ENCODE measurements at regions not wholly inside any gene's neighbourhood (a gene's known extent, or its start where the extent isn't known, plus 50 kb on each side); places are given as distances from the start of the nearest gene placed in this dataset.
"Not testable (repeated sequence)": the region's sequence is repeated elsewhere in the genome, so short reads cannot be mapped to it uniquely, and the experiment has no call there.

DNA sequence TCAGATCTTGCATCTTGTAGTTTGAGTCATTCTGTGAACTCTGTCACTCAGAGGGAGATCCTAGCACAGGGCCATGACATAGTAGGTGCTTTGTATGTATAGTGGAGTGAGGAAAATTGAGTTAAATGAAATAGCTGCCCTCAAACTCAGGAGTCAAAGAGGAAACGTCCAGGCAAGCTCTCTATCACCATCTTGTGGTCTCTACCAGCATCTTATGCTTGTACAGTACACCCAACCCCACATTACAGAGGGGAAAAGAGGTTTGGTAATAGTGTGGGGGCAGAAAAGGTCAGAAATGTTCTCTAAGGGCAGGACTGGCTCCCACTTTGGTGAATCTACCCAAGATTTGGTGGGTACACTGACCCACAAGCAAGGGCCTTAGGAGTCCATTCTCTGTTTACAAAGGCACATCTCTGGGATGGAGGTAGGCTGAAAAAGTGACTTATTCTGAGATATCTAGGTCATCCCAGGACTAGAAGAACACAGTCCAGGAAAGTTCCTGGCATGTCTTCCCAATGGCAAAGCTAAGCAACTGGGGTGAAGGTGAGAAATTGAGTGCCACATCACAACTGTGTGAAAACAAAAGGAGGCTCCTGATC, 131.8 kb downstream of the OR13H1 start:
- no peak overlapping the region for H2AFZ ChIP-seq (ENCODE audit: low read length)
- no peaks in the 10 kb centered on the region for H3K9me3 ChIP-seq (ENCODE audit: low read depth, low read length)
- H3K79me2 ChIP-seq (ENCODE audit: insufficient read depth, low read length), result no peaks in the 10 kb centered on the region
- no peak for DNase-seq (ENCODE audit: insufficient read length, low spot score, missing footprints)
- no peaks in the 10 kb centered on the region for H3K4me1 ChIP-seq (ENCODE audit: insufficient read depth, low read length)
- H3K36me3 ChIP-seq (ENCODE audit: insufficient read depth, low read length), result no peaks in the 10 kb centered on the region
- no peak overlapping the region for H3K4me2 ChIP-seq (ENCODE audit: insufficient read depth, low read length)
- no peak overlapping the region for H3K4me3 ChIP-seq (ENCODE audit: insufficient read depth, low read length)
- H3K27ac ChIP-seq (ENCODE audit: low read depth, low read length), result no peak overlapping the region
- H4K20me1 ChIP-seq (ENCODE audit: insufficient read depth, low read length), result no peaks in the 10 kb centered on the region
- TF ChIP-seq, protein P1, sequence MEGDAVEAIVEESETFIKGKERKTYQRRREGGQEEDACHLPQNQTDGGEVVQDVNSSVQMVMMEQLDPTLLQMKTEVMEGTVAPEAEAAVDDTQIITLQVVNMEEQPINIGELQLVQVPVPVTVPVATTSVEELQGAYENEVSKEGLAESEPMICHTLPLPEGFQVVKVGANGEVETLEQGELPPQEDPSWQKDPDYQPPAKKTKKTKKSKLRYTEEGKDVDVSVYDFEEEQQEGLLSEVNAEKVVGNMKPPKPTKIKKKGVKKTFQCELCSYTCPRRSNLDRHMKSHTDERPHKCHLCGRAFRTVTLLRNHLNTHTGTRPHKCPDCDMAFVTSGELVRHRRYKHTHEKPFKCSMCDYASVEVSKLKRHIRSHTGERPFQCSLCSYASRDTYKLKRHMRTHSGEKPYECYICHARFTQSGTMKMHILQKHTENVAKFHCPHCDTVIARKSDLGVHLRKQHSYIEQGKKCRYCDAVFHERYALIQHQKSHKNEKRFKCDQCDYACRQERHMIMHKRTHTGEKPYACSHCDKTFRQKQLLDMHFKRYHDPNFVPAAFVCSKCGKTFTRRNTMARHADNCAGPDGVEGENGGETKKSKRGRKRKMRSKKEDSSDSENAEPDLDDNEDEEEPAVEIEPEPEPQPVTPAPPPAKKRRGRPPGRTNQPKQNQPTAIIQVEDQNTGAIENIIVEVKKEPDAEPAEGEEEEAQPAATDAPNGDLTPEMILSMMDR (IDR thresholded peaks at IDR 0.05; ENCODE audit: extremely low read depth, low read depth, low read length), result peak; percentile 65
- H3K27me3 ChIP-seq (ENCODE audit: insufficient read depth, low read length), result peaks cover 9% of the 10 kb centered on the region

DNA sequence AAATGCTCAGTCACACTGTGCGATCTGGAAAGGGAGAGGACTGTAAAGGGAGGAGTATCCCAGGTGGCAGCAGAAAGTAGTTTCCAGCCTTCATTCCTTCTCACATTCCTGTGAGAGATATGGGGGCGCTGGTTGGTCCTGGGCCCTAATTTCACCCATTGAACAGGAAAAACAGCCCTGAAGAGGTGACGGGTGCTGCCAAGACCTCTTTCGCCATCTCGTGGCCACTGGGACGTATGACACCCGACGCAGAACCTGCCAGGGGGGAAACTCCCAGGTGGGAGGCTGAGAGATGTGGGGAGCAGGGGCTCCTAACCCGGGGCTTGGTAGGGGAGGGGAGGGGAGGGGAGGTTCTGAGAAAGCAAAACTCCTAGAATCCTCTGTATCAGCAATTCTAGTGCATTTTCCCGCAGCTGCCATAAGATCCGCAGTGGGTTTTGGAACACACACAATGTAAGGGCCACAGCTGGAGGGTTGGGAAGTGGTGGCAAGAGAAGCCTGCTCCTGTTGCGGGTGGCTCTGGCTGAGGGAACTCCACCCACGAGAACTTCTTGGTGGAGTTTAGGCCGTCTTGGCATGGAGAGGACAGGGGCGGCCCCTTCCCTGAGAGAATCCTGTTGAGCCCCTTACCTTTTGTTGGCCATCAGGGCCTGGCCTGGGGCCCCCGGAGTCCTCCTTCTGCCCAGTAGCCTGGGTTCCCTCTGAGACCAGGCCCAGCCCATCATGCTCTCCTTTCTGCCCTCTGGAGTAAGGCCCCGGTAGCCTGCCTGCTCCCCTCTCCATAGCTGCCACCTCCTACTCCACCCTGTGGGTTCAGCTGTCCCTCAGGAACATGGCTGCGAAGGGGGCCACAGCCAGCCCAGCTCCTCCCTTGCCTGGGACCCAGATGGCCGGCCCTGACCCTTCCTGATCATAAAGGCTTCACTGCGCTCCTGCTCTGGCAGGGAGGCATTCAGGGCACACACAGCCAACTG, 134.1 kb downstream of the OR13H1 start:
- Histone ChIP-seq H3K4me1 (ENCODE audit: insufficient read depth, low read length) (no peaks in the 10 kb centered on the region), H3K9me3 (ENCODE audit: low read depth, low read length) (no peaks in the 10 kb centered on the region), H2AFZ (ENCODE audit: low read length) (no peak overlapping the region), H3K27me3 (ENCODE audit: insufficient read depth, low read length) (peaks cover 9% of the 10 kb centered on the region), H3K27ac (ENCODE audit: low read depth, low read length) (no peak overlapping the region), H3K4me3 (ENCODE audit: insufficient read depth, low read length) (no peak overlapping the region), H4K20me1 (ENCODE audit: insufficient read depth, low read length) (no peaks in the 10 kb centered on the region), H3K79me2 (ENCODE audit: insufficient read depth, low read length) (no peaks in the 10 kb centered on the region), H3K4me2 (ENCODE audit: insufficient read depth, low read length) (no peak overlapping the region), H3K36me3 (ENCODE audit: insufficient read depth, low read length) (no peaks in the 10 kb centered on the region)
- TF ChIP-seq, protein P1 (IDR thresholded peaks at IDR 0.05; ENCODE audit: extremely low read depth, low read depth, low read length), result peak; percentile 62
- DNase-seq (ENCODE audit: insufficient read length, low spot score, missing footprints), result no peak

DNA sequence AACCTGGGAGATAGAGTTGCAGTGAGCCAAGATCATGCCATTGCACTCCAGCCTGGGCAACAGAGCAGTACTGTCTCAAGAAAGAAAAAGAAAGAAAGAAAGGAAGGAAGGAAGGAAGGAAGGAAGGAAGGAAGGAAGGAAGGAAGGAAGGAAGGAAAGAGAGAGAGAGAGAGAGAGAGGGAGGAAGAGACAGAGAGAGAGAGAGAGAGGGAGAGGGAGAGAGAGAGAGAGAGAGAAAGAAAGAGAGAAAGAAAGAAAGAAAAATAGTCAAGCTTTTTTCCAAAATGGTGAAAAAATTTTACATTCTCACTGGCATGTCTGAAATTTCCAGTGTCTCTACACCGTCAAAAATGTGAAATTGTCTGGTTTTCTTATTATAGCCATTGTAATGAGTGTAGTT, 138.9 kb downstream of the OR13H1 start:
- H3K4me1 ChIP-seq (ENCODE audit: insufficient read depth, low read length); H4K20me1 ChIP-seq (ENCODE audit: insufficient read depth, low read length); H3K27me3 ChIP-seq (ENCODE audit: insufficient read depth, low read length); H2AFZ ChIP-seq (ENCODE audit: low read length); H3K4me2 ChIP-seq (ENCODE audit: insufficient read depth, low read length); H3K79me2 ChIP-seq (ENCODE audit: insufficient read depth, low read length); H3K9me3 ChIP-seq (ENCODE audit: low read depth, low read length); H3K36me3 ChIP-seq (ENCODE audit: insufficient read depth, low read length); H3K27ac ChIP-seq (ENCODE audit: low read depth, low read length); DNase-seq (ENCODE audit: insufficient read length, low spot score, missing footprints); H3K4me3 ChIP-seq (ENCODE audit: insufficient read depth, low read length): not testable (repeated sequence)

DNA sequence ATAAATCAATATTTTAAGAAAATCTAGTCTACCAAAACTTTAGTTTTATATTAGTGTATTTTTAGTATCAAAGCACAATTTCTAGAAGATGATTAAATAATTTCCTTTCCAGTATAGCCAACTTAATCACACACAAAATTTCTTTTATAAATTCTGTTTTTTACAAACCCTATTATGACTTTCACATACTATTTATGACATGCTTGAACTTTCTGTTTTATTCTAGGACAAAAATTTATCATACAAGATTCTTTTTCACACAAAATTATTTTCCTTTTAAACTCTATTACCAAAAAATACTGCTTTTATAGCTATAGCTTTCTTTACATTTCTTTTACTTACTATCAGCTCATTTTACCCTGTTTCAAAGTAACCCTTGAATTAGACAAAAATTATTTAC, 149.5 kb downstream of the OR13H1 start:
- DNase-seq (ENCODE audit: insufficient read length, low spot score, missing footprints), result no peak
- Histone ChIP-seq H3K27me3 (ENCODE audit: insufficient read depth, low read length) (no peaks in the 10 kb centered on the region), H3K79me2 (ENCODE audit: insufficient read depth, low read length) (no peaks in the 10 kb centered on the region), H4K20me1 (ENCODE audit: insufficient read depth, low read length) (no peaks in the 10 kb centered on the region), H3K4me2 (ENCODE audit: insufficient read depth, low read length) (no peak overlapping the region), H3K4me1 (ENCODE audit: insufficient read depth, low read length) (no peaks in the 10 kb centered on the region), H3K9me3 (ENCODE audit: low read depth, low read length) (peaks cover 2% of the 10 kb centered on the region), H3K36me3 (ENCODE audit: insufficient read depth, low read length) (no peaks in the 10 kb centered on the region), H3K27ac (ENCODE audit: low read depth, low read length) (no peak overlapping the region), H3K4me3 (ENCODE audit: insufficient read depth, low read length) (no peak overlapping the region), H2AFZ (ENCODE audit: low read length) (no peak overlapping the region)
- TF ChIP-seq, protein P1 (IDR thresholded peaks at IDR 0.05; ENCODE audit: extremely low read depth, low read depth, low read length), result no peak

DNA sequence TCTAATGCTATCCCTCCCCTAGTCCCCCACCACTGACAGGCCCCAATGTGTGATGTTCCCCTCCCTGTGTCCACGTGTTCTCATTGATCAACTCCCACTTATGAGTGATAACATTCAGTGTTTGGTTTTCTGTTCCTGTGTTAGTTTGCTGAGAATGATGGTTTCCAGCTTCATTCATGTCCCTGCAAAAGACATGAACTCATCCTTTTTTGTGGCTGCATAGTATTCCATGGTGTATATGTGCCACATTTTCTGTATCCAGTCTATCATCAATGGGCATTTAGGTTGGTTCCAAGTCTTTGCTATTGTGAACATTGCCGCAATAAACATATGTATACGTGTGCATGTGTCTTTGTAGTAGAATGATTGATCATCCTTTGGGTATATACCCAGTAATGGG, 153.1 kb downstream of the OR13H1 start:
- H3K36me3 ChIP-seq (ENCODE audit: insufficient read depth, low read length); DNase-seq (ENCODE audit: insufficient read length, low spot score, missing footprints); H3K9me3 ChIP-seq (ENCODE audit: low read depth, low read length); H2AFZ ChIP-seq (ENCODE audit: low read length); H3K4me3 ChIP-seq (ENCODE audit: insufficient read depth, low read length); H4K20me1 ChIP-seq (ENCODE audit: insufficient read depth, low read length); H3K27ac ChIP-seq (ENCODE audit: low read depth, low read length); H3K4me2 ChIP-seq (ENCODE audit: insufficient read depth, low read length); H3K27me3 ChIP-seq (ENCODE audit: insufficient read depth, low read length); H3K4me1 ChIP-seq (ENCODE audit: insufficient read depth, low read length); H3K79me2 ChIP-seq (ENCODE audit: insufficient read depth, low read length): not testable (repeated sequence)

Data from osteoblast (primary cell).